GM10248 (cell line): ENCODE measurements at regions not wholly inside any gene's neighbourhood (a gene's known extent, or its start where the extent isn't known, plus 50 kb on each side); places are given as distances from the start of the nearest gene placed in this dataset.

Experiments
- CTCF ChIA-PET: fragments of 300-600 bp; sonication (Branson Sonifier 250); formaldehyde crosslinking; extraction: SDS; loops from one replicate; lab custom pipeline; 2021; ENCODE audit warnings: antibody characterized with exemption; lab: Yijun Ruan, JAX
- POLR2A ChIA-PET: fragments of 350-650 bp; sonication (Branson Sonifier 250); formaldehyde crosslinking; extraction: SDS; loops from one replicate; lab custom pipeline; 2020; ENCODE audit warnings: antibody characterized with exemption; lab: Yijun Ruan, JAX
- DNase-seq: peaks from one replicate; pipeline ENCODE4 v3.0.0; 2012; ENCODE audit errors: extremely low spot score
- CTCF ChIP-seq: IDR thresholded peaks from 2 replicates; pipeline ENCODE4 v1.5.1; 2012; ENCODE audit warnings: mild to moderate bottlenecking, low read depth; ENCODE audit errors: extremely low read depth, missing control alignments, control extremely low read depth

- TF ChIP-seq CTCF: no peak
- POLR2A ChIA-PET: no interaction called here
- CTCF ChIA-PET: interaction anchor here (0.9 kb wide), 1 partner anchor 9 kb away, joined by 3 read pairs; no protein-coding TSS in a partner anchor
- no peak for DNase-seq
Measured at GRCh38 chr2:111642586-111643327, 241.2 kb downstream of the ANAPC1 start.

- POLR2A ChIA-PET: no interaction called here
- TF ChIP-seq CTCF: no peak
- CTCF ChIA-PET: no interaction called here
- no peak for DNase-seq
Measured at GRCh38 chr2:111643759-111644158, 240.2 kb downstream of the ANAPC1 start.

- CTCF ChIA-PET: interaction anchor here (1.7 kb wide), 1 partner anchor 15 kb away, joined by 5 read pairs; no protein-coding TSS in a partner anchor
- POLR2A ChIA-PET: no interaction called here
Measured at GRCh38 chr2:111647359-111647758, 236.6 kb downstream of the ANAPC1 start.

GRCh38 chr2:111652038-111652437 lies 232.0 kb downstream of the ANAPC1 start:
- no peak for DNase-seq
- no peak for TF ChIP-seq CTCF
- ChIA-PET POLR2A (no interaction called here), CTCF (interaction anchor here (0.9 to 1.8 kb wide), 3 partner anchors 9 to 15 kb away, joined by 3 to 7 read pairs (median 3); no protein-coding TSS in a partner anchor)

More at GRCh38 chr2:111647359-111647758, 236.6 kb downstream of the ANAPC1 start:
- no peak for DNase-seq
- TF ChIP-seq CTCF: no peak

- ChIA-PET POLR2A (no interaction called here), CTCF (interaction anchor here (1.8 kb wide), 1 partner anchor 10 kb away, joined by 7 read pairs; no protein-coding TSS in a partner anchor)
- DNase-seq: no peak
- TF ChIP-seq CTCF: no peak
Measured at GRCh38 chr2:111652681-111653080, 231.3 kb downstream of the ANAPC1 start.

- ChIA-PET CTCF (no interaction called here), POLR2A (no interaction called here)
- no peak for TF ChIP-seq CTCF
- no peak for DNase-seq
Measured at GRCh38 chr2:111653103-111653624, 230.8 kb downstream of the ANAPC1 start.
